GM12865 (cell line): ENCODE measurements at regions not wholly inside any gene's neighbourhood (a gene's known extent, or its start where the extent isn't known, plus 50 kb on each side); places are given as distances from the start of the nearest gene placed in this dataset.

Experiments
- DNase-seq: peaks from one replicate; pipeline ENCODE4 v3.0.0; 2010; ENCODE audit warnings: low read depth
- H3K4me3 ChIP-seq: 2 replicates; pipeline ENCODE4 v1.5.1; 2011; ENCODE audit warnings: mild to moderate bottlenecking, low read depth, low read length, control low read depth
- CTCF ChIP-seq: IDR thresholded peaks from 2 replicates; pipeline ENCODE4 v1.5.1; 2011; ENCODE audit warnings: low read length, control low read depth, low read depth, inconsistent platforms; ENCODE audit not compliant: insufficient read depth; ENCODE audit errors: missing control alignments

- no peak for TF ChIP-seq CTCF
- DNase-seq, result no peak
- H3K4me3 ChIP-seq, result no peak overlapping the region
Observed at GRCh38 chr3:165444745-165445144, 248.6 kb upstream of the SLITRK3 start.

- DNase-seq, result no peak
- H3K4me3 ChIP-seq, result no peak overlapping the region
- TF ChIP-seq CTCF, result no peak
Observed at GRCh38 chr3:165443664-165444063, 247.5 kb upstream of the SLITRK3 start.

GRCh38 chr3:165442061-165442460 is 245.9 kb upstream of the SLITRK3 start:
- no peak for TF ChIP-seq CTCF
- DNase-seq, result no peak
- H3K4me3 ChIP-seq, result no peak overlapping the region

- DNase-seq, result peak; percentile 73
- peak; percentile 3 for TF ChIP-seq CTCF
- H3K4me3 ChIP-seq, result peak overlapping the region; percentile 8; the same call in 1 of the 2 replicates
Observed at GRCh38 chr3:165440380-165440779, 244.2 kb upstream of the SLITRK3 start.

GRCh38 chr3:165439765-165440164 is 243.6 kb upstream of the SLITRK3 start:
- TF ChIP-seq CTCF, result no peak
- 0 out of 2 replicates have a peak overlapping the region, but pooled peaks have one; percentile 8 for H3K4me3 ChIP-seq

GRCh38 chr3:165434516-165434915 is 238.3 kb upstream of the SLITRK3 start:
- TF ChIP-seq CTCF, result no peak
- no peak for DNase-seq

More at GRCh38 chr3:165439765-165440164, 243.6 kb upstream of the SLITRK3 start:
- peak; percentile 44 for DNase-seq

GRCh38 chr3:165406425-165406824 is 210.2 kb upstream of the SLITRK3 start:
- no peak for DNase-seq
- no peak overlapping the region for H3K4me3 ChIP-seq
- no peak for TF ChIP-seq CTCF

More at GRCh38 chr3:165434516-165434915, 238.3 kb upstream of the SLITRK3 start:
- H3K4me3 ChIP-seq, result no peak overlapping the region
